Trophoblast cell (in vitro differentiated cells and primary cell): ENCODE measurements at regions not wholly inside any gene's neighbourhood (a gene's known extent, or its start where the extent isn't known, plus 50 kb on each side); places are given as distances from the start of the nearest gene placed in this dataset.
"Not testable (repeated sequence)": the region's sequence is repeated elsewhere in the genome, so short reads cannot be mapped to it uniquely, and the experiment has no call there.

Source experiments
- DNase-seq, 2 donors: peaks; one replicate each; pipeline ENCODE4 v3.0.0-alpha.2; 2016
- H2AFZ ChIP-seq: 2 replicates; pipeline ENCODE4 v1.6.1; 2013; ENCODE audit warnings: low read length, moderate library complexity, mild to moderate bottlenecking; ENCODE audit not compliant: insufficient read depth, poor library complexity
- H2AK5ac ChIP-seq: 2 replicates; pipeline ENCODE4 v1.6.1; 2013; ENCODE audit warnings: mild to moderate bottlenecking, low read length
- H2BK120ac ChIP-seq: 2 replicates; pipeline ENCODE4 v1.6.1; 2013; ENCODE audit warnings: low read length, mild to moderate bottlenecking, moderate library complexity; ENCODE audit not compliant: insufficient read depth, poor library complexity
- H2BK12ac ChIP-seq: 2 replicates; pipeline ENCODE4 v1.6.1; 2013; ENCODE audit warnings: mild to moderate bottlenecking, low read length, moderate library complexity
- H2BK5ac ChIP-seq: 2 replicates; pipeline ENCODE4 v1.6.1; 2013; ENCODE audit warnings: low read length, low read depth, moderate library complexity, mild to moderate bottlenecking; ENCODE audit not compliant: poor library complexity
- H3K14ac ChIP-seq: 2 replicates; pipeline ENCODE4 v1.6.1; 2013; ENCODE audit warnings: mild to moderate bottlenecking, low read length
- H3K18ac ChIP-seq: 2 replicates; pipeline ENCODE4 v1.6.1; 2013; ENCODE audit warnings: mild to moderate bottlenecking, low read length
- H3K23ac ChIP-seq: 2 replicates; pipeline ENCODE4 v1.6.1; 2013; ENCODE audit warnings: low read length
- H3K27ac ChIP-seq: 2 replicates; pipeline ENCODE4 v1.5.1; 2013; ENCODE audit warnings: low read depth, mild to moderate bottlenecking, inconsistent platforms, low read length, moderate library complexity
- H3K27me3 ChIP-seq: 2 replicates; pipeline ENCODE4 v1.6.1; 2013; ENCODE audit warnings: inconsistent platforms, mild to moderate bottlenecking, low read length, moderate library complexity; ENCODE audit not compliant: insufficient read depth
- H3K36me3 ChIP-seq, 2 experiments: 1 replicate in 1 of 2; 2 replicates in 1 of 2; pipeline ENCODE4 v1.6.1; 2013; ENCODE audit warnings: low read length in 2 of 2, mild to moderate bottlenecking in 2 of 2, moderate library complexity in 1 of 2; ENCODE audit not compliant: insufficient read depth in 2 of 2, control insufficient read depth in 1 of 2
- H3K4ac ChIP-seq: 2 replicates; pipeline ENCODE4 v1.6.1; 2013; ENCODE audit warnings: low read depth, mild to moderate bottlenecking, low read length, moderate library complexity
- H3K4me1 ChIP-seq, 2 experiments: 1 replicate in 1 of 2; 2 replicates in 1 of 2; pipeline ENCODE4 v1.6.1; 2013; ENCODE audit warnings: low read length in 2 of 2, mild to moderate bottlenecking in 2 of 2, moderate library complexity in 1 of 2; ENCODE audit not compliant: insufficient read depth in 2 of 2, control insufficient read depth in 1 of 2
- H3K4me2 ChIP-seq: 2 replicates; pipeline ENCODE4 v1.6.1; 2013; ENCODE audit warnings: inconsistent platforms, mild to moderate bottlenecking, low read length, moderate library complexity
- H3K4me3 ChIP-seq: 2 replicates; pipeline ENCODE4 v1.5.1; 2013; ENCODE audit warnings: mild to moderate bottlenecking, low read depth, low read length, inconsistent platforms
- H3K79me1 ChIP-seq: one replicate; pipeline ENCODE4 v1.6.1; 2013; ENCODE audit warnings: low read length
- H3K79me2 ChIP-seq: 2 replicates; pipeline ENCODE4 v1.6.1; 2013; ENCODE audit warnings: low read length, mild to moderate bottlenecking; ENCODE audit not compliant: control insufficient read depth, insufficient read depth, poor library complexity
- H3K9ac ChIP-seq: 2 replicates; pipeline ENCODE4 v1.6.1; 2013; ENCODE audit warnings: mild to moderate bottlenecking, low read length
- H3K9me3 ChIP-seq: 2 replicates; pipeline ENCODE4 v1.6.1; 2013; ENCODE audit warnings: low read depth, mild to moderate bottlenecking, control low read depth, inconsistent platforms, low read length; ENCODE audit not compliant: insufficient read depth
- H4K12ac ChIP-seq: 2 replicates; pipeline ENCODE4 v1.6.1; 2013; ENCODE audit warnings: low read depth, mild to moderate bottlenecking, low read length, moderate library complexity
- H4K8ac ChIP-seq: 2 replicates; pipeline ENCODE4 v1.6.1; 2013; ENCODE audit warnings: low read depth, mild to moderate bottlenecking, low read length, moderate library complexity
- H4K91ac ChIP-seq: one replicate; pipeline ENCODE4 v1.6.1; 2013; ENCODE audit warnings: low read depth, mild to moderate bottlenecking, low read length, moderate library complexity
- WGBS: extraction: QIAGEN DNeasy Blood & Tissue Kit; methylation state at CpG from one replicate; pipeline ENCODE4 v1.1.7; 2013; ENCODE audit warnings: missing lambda C conversion rate; ENCODE audit not compliant: insufficient read length, insufficient coverage; ENCODE audit errors: extremely low coverage; 5-methylcytosine and 5-hydroxymethylcytosine counted together

- WGBS: no CpG with 5 or more reads among the region's 2 CpGs
- H3K27ac ChIP-seq: no peak overlapping the region
- no peak overlapping the region for H3K4me3 ChIP-seq
- H2BK12ac ChIP-seq: no peak overlapping the region
- no peak overlapping the region for H4K12ac ChIP-seq
- H2AK5ac ChIP-seq: no peak overlapping the region
- H3K79me2 ChIP-seq: no peaks in the 10 kb centered on the region
- H3K9me3 ChIP-seq: peaks cover 3% of the 10 kb centered on the region
- H4K91ac ChIP-seq: no peak overlapping the region
- no peak overlapping the region for H2BK120ac ChIP-seq
- no peaks in the 10 kb centered on the region for H3K36me3 ChIP-seq
- H3K14ac ChIP-seq: no peak overlapping the region
- no peak overlapping the region for H4K8ac ChIP-seq
- no peak for DNase-seq
- no peak overlapping the region for H3K18ac ChIP-seq
- no peak overlapping the region for H3K4ac ChIP-seq
- no peak overlapping the region for H3K4me2 ChIP-seq
- H3K27me3 ChIP-seq: no peaks in the 10 kb centered on the region
- no peaks in the 10 kb centered on the region for H3K4me1 ChIP-seq
- H2AFZ ChIP-seq: no peak overlapping the region
- peaks cover 1% of the 10 kb centered on the region for H3K79me1 ChIP-seq
- H3K9ac ChIP-seq: no peak overlapping the region
- H2BK5ac ChIP-seq: no peak overlapping the region
- no peak overlapping the region for H3K23ac ChIP-seq
Measured at GRCh38 chr6:137283080-137283479, 63.9 kb upstream of the IFNGR1 start.

- Histone ChIP-seq H2AFZ (no peak overlapping the region), H3K27ac (no peak overlapping the region), H3K18ac (no peak overlapping the region), H3K4ac (no peak overlapping the region), H2BK5ac (no peak overlapping the region), H4K8ac (no peak overlapping the region), H3K27me3 (no peaks in the 10 kb centered on the region), H3K79me2 (no peaks in the 10 kb centered on the region), H2AK5ac (no peak overlapping the region), H3K4me3 (no peak overlapping the region), H2BK120ac (no peak overlapping the region), H2BK12ac (no peak overlapping the region), H3K23ac (no peak overlapping the region), H3K14ac (no peak overlapping the region), H4K91ac (no peak overlapping the region), H3K9me3 (peaks cover 3% of the 10 kb centered on the region), H3K9ac (no peak overlapping the region), H3K36me3 (no peaks in the 10 kb centered on the region), H4K12ac (no peak overlapping the region), H3K4me2 (no peak overlapping the region), H3K4me1 (no peaks in the 10 kb centered on the region), H3K79me1 (peaks cover 1% of the 10 kb centered on the region)
- no CpG with 5 or more reads among the region's 8 CpGs for WGBS
- DNase-seq: peak in 1 of 2 donors; percentile 26
Measured at GRCh38 chr6:137282254-137282653, 63.1 kb upstream of the IFNGR1 start.

DNA sequence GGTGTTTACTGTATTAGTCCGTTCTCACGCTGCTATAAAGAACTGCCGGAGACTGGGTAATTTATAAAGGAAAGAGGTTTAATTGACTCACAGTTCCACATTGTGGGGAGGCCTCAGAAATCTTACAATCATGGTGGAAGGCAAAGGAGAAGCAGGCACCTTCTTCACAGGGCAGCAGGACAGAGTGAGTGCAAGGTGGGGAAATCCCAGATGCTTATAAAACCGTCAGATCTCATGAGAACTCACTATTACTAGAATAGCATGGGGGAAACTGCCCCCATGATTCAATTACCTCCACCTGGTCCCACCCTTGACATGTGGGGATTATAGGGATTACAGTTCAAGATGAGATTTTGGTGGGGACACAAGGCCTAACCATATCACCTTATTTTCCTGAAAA is 60.1 kb upstream of the IFNGR1 start:
- not testable (repeated sequence) for H3K4me1 ChIP-seq, H2AK5ac ChIP-seq, H3K9ac ChIP-seq, H3K27ac ChIP-seq, H3K4ac ChIP-seq, H4K91ac ChIP-seq, H3K14ac ChIP-seq, H2AFZ ChIP-seq, H3K27me3 ChIP-seq, H3K23ac ChIP-seq, H2BK12ac ChIP-seq, DNase-seq, H3K4me3 ChIP-seq, H4K8ac ChIP-seq, H2BK120ac ChIP-seq, H4K12ac ChIP-seq, H3K36me3 ChIP-seq, H2BK5ac ChIP-seq, H3K79me1 ChIP-seq, H3K18ac ChIP-seq, H3K79me2 ChIP-seq, H3K4me2 ChIP-seq, H3K9me3 ChIP-seq
- WGBS: no CpG with 5 or more reads among the region's 4 CpGs

- WGBS: no CpG with 5 or more reads among the region's 14 CpGs
- no peak overlapping the region for H3K4me3 ChIP-seq
- H3K36me3 ChIP-seq: no peaks in the 10 kb centered on the region
- H2BK5ac ChIP-seq: no peak overlapping the region
- no peak overlapping the region for H3K14ac ChIP-seq
- no peak overlapping the region for H3K9ac ChIP-seq
- DNase-seq: peak; percentile 93 to 97
- H4K91ac ChIP-seq: no peak overlapping the region
- H3K4me1 ChIP-seq: no peaks in the 10 kb centered on the region
- no peaks in the 10 kb centered on the region for H3K27me3 ChIP-seq
- H2AFZ ChIP-seq: no peak overlapping the region
- H4K12ac ChIP-seq: no peak overlapping the region
- no peak overlapping the region for H2BK120ac ChIP-seq
- H3K79me2 ChIP-seq: no peaks in the 10 kb centered on the region
- no peak overlapping the region for H4K8ac ChIP-seq
- no peak overlapping the region for H3K4ac ChIP-seq
- H3K4me2 ChIP-seq: no peak overlapping the region
- peaks cover 1% of the 10 kb centered on the region for H3K79me1 ChIP-seq
- peaks cover 3% of the 10 kb centered on the region for H3K9me3 ChIP-seq
- no peak overlapping the region for H2BK12ac ChIP-seq
- H3K18ac ChIP-seq: no peak overlapping the region
- peak overlapping the region; percentile 37 for H3K27ac ChIP-seq
- no peak overlapping the region for H3K23ac ChIP-seq
- H2AK5ac ChIP-seq: no peak overlapping the region
Measured at GRCh38 chr6:137277971-137278637, 58.9 kb upstream of the IFNGR1 start.
